Panc1 (cell line): ENCODE measurements at regions not wholly inside any gene's neighbourhood (a gene's known extent, or its start where the extent isn't known, plus 50 kb on each side); places are given as distances from the start of the nearest gene placed in this dataset.

Experiments
- ATAC-seq: fragments of 200-7000 bp; cut with Tn5 transposase; 2 replicates; pipeline ENCODE4 v1.9.1; 2020; ENCODE audit warnings: mild to moderate bottlenecking, moderate library complexity
- BruUV-seq: library from RNA; stranded (reverse); fragments of 400-500 nt; replicated peaks from 2 replicates; lab custom pipeline; 2021; lab: Mats Ljungman, UMichigan
- CTCF ChIA-PET: fragments of 300-600 bp; sonication (Branson Sonifier 250); formaldehyde crosslinking; loops from one replicate; lab custom pipeline; 2022; ENCODE audit warnings: antibody characterized with exemption; lab: Charles Lee
- POLR2A ChIA-PET: fragments of 300-600 bp; sonication (Branson Sonifier 250); formaldehyde crosslinking; loops from one replicate; lab custom pipeline; 2022; ENCODE audit warnings: antibody characterized with exemption; lab: Charles Lee
- DNase-seq: peaks from one replicate; pipeline ENCODE4 v3.0.0-alpha.2; 2010; ENCODE audit warnings: low read depth, low spot score
- H3K27ac ChIP-seq: 2 replicates; pipeline ENCODE4 v1.5.1; 2011; ENCODE audit warnings: mild to moderate bottlenecking, low read length, inconsistent platforms
- H3K27me3 ChIP-seq: fragments of 200-500 bp; sonication (Bioruptor generic); 2 replicates; pipeline ENCODE4 v1.6.0; 2014; ENCODE audit warnings: low read length, inconsistent platforms; ENCODE audit not compliant: control insufficient read depth, insufficient read depth
- H3K36me3 ChIP-seq: fragments of 200-500 bp; sonication (Bioruptor generic); 2 replicates; pipeline ENCODE4 v1.5.1; 2014; ENCODE audit warnings: inconsistent platforms, mild to moderate bottlenecking, low read length, moderate library complexity; ENCODE audit not compliant: control insufficient read depth, insufficient read depth
- H3K4me1 ChIP-seq: 2 replicates; pipeline ENCODE4 v1.5.1; 2011; ENCODE audit warnings: inconsistent platforms, mild to moderate bottlenecking, low read length, moderate library complexity; ENCODE audit not compliant: control insufficient read depth, insufficient read depth
- H3K4me3 ChIP-seq, 2 experiments: 2 replicates each; pipeline ENCODE4 v1.5.1; 2011 to 2012; ENCODE audit warnings: low read depth in 2 of 2, low read length in 2 of 2, mild to moderate bottlenecking in 2 of 2, inconsistent platforms in 1 of 2, moderate library complexity in 1 of 2
- H3K9me3 ChIP-seq: fragments of 200-500 bp; sonication (Bioruptor generic); 2 replicates; pipeline ENCODE4 v1.5.1; 2014; ENCODE audit warnings: low read depth, mild to moderate bottlenecking, inconsistent platforms, low read length, moderate library complexity; ENCODE audit not compliant: control insufficient read depth, insufficient read depth
- CTCF ChIP-seq: fragments of 450-650 bp; IDR thresholded peaks from 2 replicates; pipeline ENCODE4 v1.5.1; 2017; ENCODE audit warnings: mild to moderate bottlenecking
- POLR2AphosphoS5 ChIP-seq: IDR thresholded peaks from 2 replicates; pipeline ENCODE4 v1.6.1; 2012; ENCODE audit warnings: mild to moderate bottlenecking, low read depth, low read length, moderate library complexity
- REST ChIP-seq, 2 experiments: IDR thresholded peaks; 2 replicates each; pipeline ENCODE4 v1.6.1; 2011 to 2012; ENCODE audit warnings: low read depth in 2 of 2, control low read depth in 1 of 2, low read length in 1 of 2, mild to moderate bottlenecking in 1 of 2, moderate library complexity in 1 of 2; ENCODE audit not compliant: insufficient read depth in 1 of 2
- SIN3A ChIP-seq: IDR thresholded peaks from 2 replicates; pipeline ENCODE4 v1.6.1; 2012; ENCODE audit warnings: low read depth, mild to moderate bottlenecking, low read length, moderate library complexity, borderline replicate concordance; ENCODE audit not compliant: insufficient read depth
- TCF7L2 ChIP-seq: IDR thresholded peaks from 2 replicates; pipeline ENCODE4 v1.6.1; 2011; ENCODE audit warnings: mild to moderate bottlenecking, low read depth, low read length, inconsistent platforms
- in situ Hi-C: cut with HindIII; loops from 2 replicates; pipeline ENCODE4 v1.10.0; 2016; ENCODE audit warnings: low sequenced_read_pairs, low pct_unique_long_range_greater_than_20kb
- intact Hi-C: fragments of 100-400 bp; cut with micrococcal nuclease; formaldehyde crosslinking; loops from one replicate; pipeline ENCODE4 v1.10.0; 2022; ENCODE audit not compliant: unreplicated experiment

GRCh38 chr16:87002717-87003413, 314.3 kb downstream of the C16orf95 start:
- Histone ChIP-seq H3K4me1 (no peaks in the 10 kb centered on the region), H3K4me3 (no peak overlapping the region), H3K9me3 (no peaks in the 10 kb centered on the region), H3K27ac (no peak overlapping the region), H3K27me3 (no peaks in the 10 kb centered on the region; the same call in 1 of the 2 replicates), H3K36me3 (no peaks in the 10 kb centered on the region)
- TF ChIP-seq REST (IDR thresholded peaks at IDR 0.05; ENCODE audit: insufficient read depth in 1 of 2, low read depth in 2 of 2, low read length in 1 of 2) (no peak), SIN3A (no peak), TCF7L2 (no peak), POLR2AphosphoS5 (no peak), CTCF (no peak)
- intact Hi-C loops = no loop called here
- no peak for DNase-seq
- ChIA-PET CTCF (no interaction called here), POLR2A (no interaction called here)
- no peak for ATAC-seq
- in situ Hi-C loops = no loop called here
- BruUV-seq = no TSS peak

- CTCF ChIA-PET = no interaction called here
- no peaks in the 10 kb centered on the region for H3K9me3 ChIP-seq
- POLR2A ChIA-PET = no interaction called here
- no peaks in the 10 kb centered on the region for H3K36me3 ChIP-seq
- DNase-seq = no peak
- H3K4me3 ChIP-seq = no peak overlapping the region
- no peak for ATAC-seq
- intact Hi-C loops = no loop called here
- H3K27ac ChIP-seq = no peak overlapping the region
- H3K27me3 ChIP-seq = no peaks in the 10 kb centered on the region; the same call in 1 of the 2 replicates
- in situ Hi-C loops = no loop called here
- no TSS peak for BruUV-seq
- TF ChIP-seq POLR2AphosphoS5 (no peak), REST (IDR thresholded peaks at IDR 0.05; ENCODE audit: insufficient read depth in 1 of 2, low read depth in 2 of 2, low read length in 1 of 2) (no peak), TCF7L2 (no peak), SIN3A (no peak), CTCF (no peak)
- H3K4me1 ChIP-seq = no peaks in the 10 kb centered on the region
Measured at GRCh38 chr16:87003414-87003755, 313.8 kb downstream of the C16orf95 start.
